ENCODE measurements at regions not wholly inside any gene's neighbourhood (a gene's known extent, or its start where the extent isn't known, plus 50 kb on each side); places are given as distances from the start of the nearest gene placed in this dataset.
A peak's percentile ranks its signal among the peaks of the same experiment; 100 is the strongest.
"Not testable (repeated sequence)": the region's sequence is repeated elsewhere in the genome, so short reads cannot be mapped to it uniquely, and the experiment has no call there.

DNA sequence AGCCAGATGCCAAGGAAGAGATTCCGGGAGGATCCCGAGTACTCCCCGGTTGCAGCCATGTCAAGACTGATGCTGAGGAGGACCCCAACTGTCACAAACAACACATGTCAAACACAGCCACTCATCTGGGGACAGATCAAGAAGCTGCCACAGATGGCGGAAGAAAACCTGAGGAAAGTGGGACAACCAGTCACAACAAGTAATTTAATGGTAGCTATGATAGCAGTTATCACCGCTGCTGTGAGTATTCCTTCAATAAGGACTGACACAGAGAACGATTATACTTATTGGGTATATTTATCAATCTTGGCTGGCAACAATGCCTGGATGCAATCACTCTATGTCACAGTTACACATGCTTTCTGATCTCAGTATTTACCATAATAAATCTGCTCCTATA is 763.4 kb downstream of the DHX35 start:
- not testable (repeated sequence) for DNase-seq

GRCh38 chr20:39719293-39719692 is 757.1 kb downstream of the DHX35 start:
- DNase-seq = no peak

GRCh38 chr20:39717936-39718335 is 755.8 kb downstream of the DHX35 start:
- DNase-seq = no peak

GRCh38 chr20:39716796-39717341 is 754.7 kb downstream of the DHX35 start:
- no peak for DNase-seq

GRCh38 chr20:39713076-39713840 is 751.1 kb downstream of the DHX35 start:
- no peak for DNase-seq

- DNase-seq = peak; percentile 55
Observed at GRCh38 chr20:39706184-39706663, 744.1 kb downstream of the DHX35 start.

- no peak for DNase-seq
Observed at GRCh38 chr20:39705032-39705431, 742.9 kb downstream of the DHX35 start.

- DNase-seq = not testable (repeated sequence)
Observed at GRCh38 chr20:39703357-39703756, 741.2 kb downstream of the DHX35 start.

GRCh38 chr20:39702701-39703349 is 740.7 kb downstream of the DHX35 start:
- no peak for DNase-seq

- no peak for DNase-seq
Observed at GRCh38 chr20:39700528-39700927, 738.4 kb downstream of the DHX35 start.

GRCh38 chr20:39699166-39699725 is 737.1 kb downstream of the DHX35 start:
- DNase-seq = no peak

DNA sequence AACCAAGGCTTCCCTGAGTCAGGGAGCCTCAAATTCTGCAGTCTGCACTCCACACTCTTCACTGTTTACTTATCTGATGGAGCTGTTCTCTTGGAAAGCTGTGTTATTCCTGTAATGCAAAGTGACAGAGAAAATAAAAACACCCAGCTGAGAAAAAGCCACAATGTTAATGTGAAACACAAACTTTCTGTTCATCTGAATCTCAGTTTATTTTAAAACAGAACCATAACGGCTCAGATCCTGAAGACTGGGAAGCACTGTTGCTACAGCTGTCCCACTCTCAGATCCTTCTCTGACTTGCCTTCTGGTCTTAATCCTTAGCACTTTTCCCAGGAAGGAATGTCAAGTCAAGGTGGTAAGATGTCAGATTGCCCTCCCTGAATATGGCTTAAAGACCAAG is 736.6 kb downstream of the DHX35 start:
- DNase-seq = no peak

- DNase-seq = no peak
Observed at GRCh38 chr20:39691151-39691862, 729.2 kb downstream of the DHX35 start.

DNA sequence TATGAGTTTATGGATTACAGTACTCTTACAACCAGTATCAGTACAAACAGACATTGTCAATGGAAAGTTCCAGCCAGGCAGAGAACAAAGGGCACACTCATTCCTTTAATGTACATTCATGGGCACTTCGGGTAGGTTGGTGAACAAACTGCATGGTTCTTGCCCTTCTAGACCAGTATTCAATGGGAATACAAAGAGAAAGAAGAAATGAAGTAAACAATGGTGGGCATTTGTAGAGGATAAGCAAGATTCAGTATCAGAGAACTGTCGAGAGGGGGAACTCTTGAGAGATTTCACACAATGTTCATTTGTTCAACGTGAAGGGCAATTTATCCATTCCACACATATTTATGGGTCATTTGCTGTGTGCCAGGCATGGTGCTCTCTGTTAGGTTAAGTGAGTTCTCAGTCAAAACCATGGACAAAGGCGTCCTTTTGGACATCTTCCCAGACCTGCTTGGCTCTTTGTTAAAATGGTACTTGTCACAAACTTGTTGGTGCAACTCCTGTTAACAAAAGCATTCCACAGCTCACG is 714.8 kb downstream of the DHX35 start:
- DNase-seq = peak; percentile 52

- no peak for DNase-seq
Observed at GRCh38 chr20:39676241-39676640, 714.1 kb downstream of the DHX35 start.

DNA sequence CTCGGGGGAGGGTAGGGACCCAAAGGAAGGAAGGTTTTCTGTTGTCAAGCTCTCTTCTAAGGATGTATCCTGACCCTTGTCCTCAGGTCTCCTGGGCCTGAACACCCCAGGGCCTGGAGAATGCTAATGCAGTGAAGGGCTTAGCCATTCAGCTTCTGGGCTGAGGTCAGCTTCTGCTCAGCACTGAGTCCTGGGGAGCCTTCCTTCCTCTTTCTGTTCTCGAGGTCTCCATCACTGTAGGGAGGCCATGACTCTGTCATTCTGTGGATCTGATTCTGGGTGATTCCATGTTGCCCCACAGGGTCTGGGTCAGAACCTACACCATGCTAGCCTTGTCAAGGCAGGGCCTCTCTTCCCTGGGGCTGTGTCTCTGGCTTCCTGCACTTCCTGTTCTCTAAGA is 712.7 kb downstream of the DHX35 start:
- no peak for DNase-seq

- no peak for DNase-seq
Observed at GRCh38 chr20:39670988-39671387, 708.8 kb downstream of the DHX35 start.

- no peak for DNase-seq
Observed at GRCh38 chr20:39669659-39670058, 707.5 kb downstream of the DHX35 start.

DNA sequence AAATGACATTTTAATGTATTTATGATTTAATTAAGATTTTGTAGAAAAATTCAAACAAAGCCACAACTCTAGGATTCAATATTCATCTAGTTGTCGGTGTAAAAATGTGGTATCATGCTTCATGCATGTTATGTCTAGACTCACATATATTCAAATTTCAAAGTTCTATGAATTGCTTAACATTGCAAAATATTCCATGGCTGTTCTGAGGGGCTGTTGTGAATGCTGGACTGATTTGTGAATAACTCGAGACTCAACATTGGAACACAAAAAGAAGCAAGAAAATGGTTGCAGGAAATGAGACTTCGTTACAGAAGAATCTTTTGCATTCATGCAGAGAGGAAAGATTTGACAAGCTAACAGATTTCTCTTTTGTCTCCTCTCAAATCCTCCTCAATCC is 705.9 kb downstream of the DHX35 start:
- DNase-seq = no peak

DNA sequence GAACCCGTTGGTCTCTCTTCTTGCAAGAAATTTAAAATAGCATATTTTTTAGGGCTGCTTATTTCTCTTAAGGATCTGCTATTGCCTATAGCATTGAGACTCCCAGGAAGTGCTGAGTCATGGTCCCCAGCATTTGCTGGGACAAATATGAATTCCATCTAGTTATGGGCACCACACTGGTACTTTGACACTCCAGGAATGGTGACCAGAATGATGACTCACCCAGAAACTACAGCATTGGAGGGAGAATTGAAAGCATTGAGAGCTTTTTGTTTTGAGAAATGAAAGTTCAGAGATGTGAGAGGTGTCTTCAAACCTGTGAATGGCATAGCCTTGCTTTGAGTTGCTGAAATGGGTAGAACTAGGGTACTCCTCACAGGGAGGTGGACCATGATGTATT is 699.7 kb downstream of the DHX35 start:
- DNase-seq = no peak

- no peak for DNase-seq
Observed at GRCh38 chr20:39660965-39661364, 698.8 kb downstream of the DHX35 start.

- no peak for DNase-seq
Observed at GRCh38 chr20:39660226-39660625, 698.1 kb downstream of the DHX35 start.
